OCI-LY7 (cell line): ENCODE measurements at regions not wholly inside any gene's neighbourhood (a gene's known extent, or its start where the extent isn't known, plus 50 kb on each side); places are given as distances from the start of the nearest gene placed in this dataset.

Experiments
- BruUV-seq: library from RNA; stranded (reverse); fragments of 400-500 nt; replicated peaks from 2 replicates; lab custom pipeline; 2021; lab: Mats Ljungman, UMichigan
- CTCF ChIA-PET: fragments of 300-600 bp; sonication (Branson Sonifier 250); formaldehyde crosslinking; loops from one replicate; lab custom pipeline; 2022; ENCODE audit warnings: antibody characterized with exemption; ENCODE audit not compliant: unreplicated experiment; lab: Charles Lee
- POLR2A ChIA-PET: fragments of 300-600 bp; sonication (Branson Sonifier 250); formaldehyde crosslinking; loops from one replicate; lab custom pipeline; 2022; ENCODE audit warnings: antibody characterized with exemption; lab: Charles Lee
- DNase-seq: peaks from one replicate; pipeline ENCODE4 v3.0.0-alpha.2; 2015; ENCODE audit warnings: low spot score
- H2AFZ ChIP-seq: fragments of 200-600 bp; sonication (generic), shearing (Covaris generic); 2 replicates; pipeline ENCODE4 v1.6.1; 2014; ENCODE audit warnings: mild to moderate bottlenecking, antibody characterized with exemption, low read length, moderate library complexity
- H3K27ac ChIP-seq: fragments of 200-600 bp; sonication (generic); 2 replicates; pipeline ENCODE4 v1.5.1; 2014; ENCODE audit warnings: mixed run types, low read depth, mild to moderate bottlenecking, moderate library complexity, low read length, inconsistent platforms; ENCODE audit not compliant: poor library complexity, severe bottlenecking
- H3K36me3 ChIP-seq: fragments of 200-600 bp; sonication (generic); 2 replicates; pipeline ENCODE4 v1.6.1; 2014; ENCODE audit warnings: mild to moderate bottlenecking, antibody characterized with exemption, low read length, moderate library complexity, mixed read lengths; ENCODE audit not compliant: insufficient read depth
- H3K4me1 ChIP-seq: fragments of 200-600 bp; sonication (generic); 2 replicates; pipeline ENCODE4 v1.5.1; 2014; ENCODE audit warnings: mild to moderate bottlenecking, low read length; ENCODE audit not compliant: insufficient read depth, poor library complexity, severe bottlenecking
- H3K4me2 ChIP-seq: fragments of 200-600 bp; sonication (generic); 2 replicates; pipeline ENCODE4 v1.6.1; 2014; ENCODE audit warnings: mild to moderate bottlenecking, low read length
- H3K4me3 ChIP-seq: fragments of 200-600 bp; sonication (generic); 2 replicates; pipeline ENCODE4 v1.5.1; 2014; ENCODE audit warnings: mild to moderate bottlenecking, low read depth, low read length; ENCODE audit not compliant: poor library complexity, severe bottlenecking
- H3K79me2 ChIP-seq: fragments of 200-600 bp; sonication (generic); 2 replicates; pipeline ENCODE4 v1.6.1; 2016; ENCODE audit warnings: low read depth, mild to moderate bottlenecking, low read length, moderate library complexity, mixed read lengths; ENCODE audit not compliant: insufficient read depth
- H3K9me2 ChIP-seq: fragments of 200-600 bp; sonication (generic); 2 replicates; pipeline ENCODE4 v1.6.1; 2016; ENCODE audit warnings: mild to moderate bottlenecking, low read length, mixed read lengths; ENCODE audit not compliant: insufficient read depth
- H3K9me3 ChIP-seq: fragments of 200-600 bp; sonication (generic); 2 replicates; pipeline ENCODE4 v1.6.1; 2014; ENCODE audit warnings: mild to moderate bottlenecking, mixed run types, low read length, mixed read lengths
- H4K20me1 ChIP-seq: fragments of 200-600 bp; sonication (generic); 2 replicates; pipeline ENCODE4 v1.6.1; 2014; ENCODE audit warnings: mild to moderate bottlenecking, antibody characterized with exemption, low read length, moderate library complexity, mixed read lengths; ENCODE audit not compliant: insufficient read depth
- EZH2phosphoT487 ChIP-seq: fragments of 200-600 bp; sonication (generic); IDR thresholded peaks from 2 replicates; pipeline ENCODE4 v1.6.1; 2018; ENCODE audit warnings: low read depth, borderline replicate concordance, mild to moderate bottlenecking, mixed run types, antibody characterized with exemption, low read length, moderate library complexity, mixed read lengths
- intact Hi-C: fragments of 100-400 bp; cut with micrococcal nuclease; formaldehyde crosslinking; loops from one replicate; pipeline ENCODE4 v1.10.0; 2022; ENCODE audit not compliant: unreplicated experiment
- TF ChIP-seq, protein P1 (sequence below): fragments of 200-600 bp; sonication (generic); conservative IDR thresholded peaks from 2 replicates; pipeline ENCODE4 v1.5.1; 2014; ENCODE audit warnings: mild to moderate bottlenecking, antibody characterized with exemption, low read length, moderate library complexity, mixed read lengths

DNA sequence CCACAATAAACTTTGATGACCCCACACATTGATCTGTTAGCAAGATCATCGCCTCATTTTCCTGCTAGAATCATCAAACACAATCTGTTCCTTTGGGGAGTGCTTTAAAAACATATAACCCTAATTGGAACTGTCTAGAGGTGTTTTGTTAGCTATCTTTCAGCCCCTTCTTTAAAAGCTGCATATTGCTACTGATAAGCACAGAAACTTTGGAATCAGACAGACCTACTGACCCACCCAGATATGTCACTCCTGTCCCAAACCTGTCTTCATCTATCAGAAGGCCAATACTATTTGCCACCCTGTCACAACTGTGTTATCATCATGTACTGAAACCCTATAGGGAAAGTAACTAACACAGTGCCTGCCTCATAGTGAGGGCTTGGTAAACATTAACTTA lies 172.4 kb upstream of the SASH1 start:
- Histone ChIP-seq H3K27ac (no peak overlapping the region), H3K4me1 (no peaks in the 10 kb centered on the region), H3K79me2 (no peaks in the 10 kb centered on the region), H4K20me1 (no peaks in the 10 kb centered on the region), H3K9me2 (no peaks in the 10 kb centered on the region), H3K4me3 (no peak overlapping the region), H3K9me3 (no peaks in the 10 kb centered on the region), H2AFZ (no peak overlapping the region), H3K4me2 (no peak overlapping the region), H3K36me3 (no peaks in the 10 kb centered on the region)
- intact Hi-C loops: no loop called here
- DNase-seq: no peak
- no TSS peak for BruUV-seq
- POLR2A ChIA-PET: interaction anchor here (0.6 kb wide), 1 partner anchor 67 kb away, joined by 4 read pairs; no protein-coding TSS in a partner anchor
- CTCF ChIA-PET: no interaction called here
- no peak for TF ChIP-seq EZH2phosphoT487
- TF ChIP-seq, protein P1, sequence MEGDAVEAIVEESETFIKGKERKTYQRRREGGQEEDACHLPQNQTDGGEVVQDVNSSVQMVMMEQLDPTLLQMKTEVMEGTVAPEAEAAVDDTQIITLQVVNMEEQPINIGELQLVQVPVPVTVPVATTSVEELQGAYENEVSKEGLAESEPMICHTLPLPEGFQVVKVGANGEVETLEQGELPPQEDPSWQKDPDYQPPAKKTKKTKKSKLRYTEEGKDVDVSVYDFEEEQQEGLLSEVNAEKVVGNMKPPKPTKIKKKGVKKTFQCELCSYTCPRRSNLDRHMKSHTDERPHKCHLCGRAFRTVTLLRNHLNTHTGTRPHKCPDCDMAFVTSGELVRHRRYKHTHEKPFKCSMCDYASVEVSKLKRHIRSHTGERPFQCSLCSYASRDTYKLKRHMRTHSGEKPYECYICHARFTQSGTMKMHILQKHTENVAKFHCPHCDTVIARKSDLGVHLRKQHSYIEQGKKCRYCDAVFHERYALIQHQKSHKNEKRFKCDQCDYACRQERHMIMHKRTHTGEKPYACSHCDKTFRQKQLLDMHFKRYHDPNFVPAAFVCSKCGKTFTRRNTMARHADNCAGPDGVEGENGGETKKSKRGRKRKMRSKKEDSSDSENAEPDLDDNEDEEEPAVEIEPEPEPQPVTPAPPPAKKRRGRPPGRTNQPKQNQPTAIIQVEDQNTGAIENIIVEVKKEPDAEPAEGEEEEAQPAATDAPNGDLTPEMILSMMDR: no peak

- H4K20me1 ChIP-seq: no peaks in the 10 kb centered on the region
- H3K79me2 ChIP-seq: no peaks in the 10 kb centered on the region
- ChIA-PET CTCF (no interaction called here), POLR2A (no interaction called here)
- no TSS peak for BruUV-seq
- H3K9me2 ChIP-seq: no peaks in the 10 kb centered on the region
- intact Hi-C loops: no loop called here
- DNase-seq: no peak
- TF ChIP-seq, protein P1: no peak
- TF ChIP-seq EZH2phosphoT487: no peak
- H2AFZ ChIP-seq: no peak overlapping the region
- no peaks in the 10 kb centered on the region for H3K4me1 ChIP-seq
- no peaks in the 10 kb centered on the region for H3K36me3 ChIP-seq
- H3K4me3 ChIP-seq: no peak overlapping the region
- no peak overlapping the region for H3K4me2 ChIP-seq
- no peak overlapping the region for H3K27ac ChIP-seq
- no peaks in the 10 kb centered on the region for H3K9me3 ChIP-seq
These were observed 169.1 kb upstream of the SASH1 start for GRCh38 chr6:148173548-148173947.

DNA sequence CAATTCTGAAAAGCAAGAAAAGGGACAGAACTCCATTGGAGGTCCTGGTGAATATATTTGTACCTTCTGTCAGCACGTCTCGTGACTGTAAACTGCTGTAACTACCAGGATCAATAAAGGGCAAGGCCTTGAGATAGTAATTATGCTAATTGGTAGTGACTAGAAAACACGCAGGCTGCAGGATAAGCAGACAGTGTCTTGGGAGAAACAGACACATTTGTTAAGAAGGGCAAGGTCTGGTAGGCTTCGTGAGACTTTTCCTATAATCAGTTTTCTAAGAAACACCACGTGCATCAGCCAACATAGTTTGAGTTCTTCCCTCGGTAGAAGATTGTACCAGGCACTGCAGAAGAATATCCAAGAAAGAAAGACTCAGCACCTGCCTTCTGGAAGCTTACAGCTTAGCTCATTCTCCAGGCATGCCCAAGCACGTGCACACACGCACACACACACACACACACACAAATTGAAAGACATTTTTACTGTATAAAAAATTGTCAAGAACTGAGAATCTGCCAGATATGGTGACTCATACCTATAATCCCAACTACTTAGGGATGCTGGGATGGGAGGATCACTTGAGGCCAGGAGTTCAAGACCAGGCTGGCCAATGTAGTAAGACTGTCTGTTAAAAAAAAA lies 167.0 kb upstream of the SASH1 start:
- Histone ChIP-seq H3K4me3 (no peak overlapping the region), H3K4me2 (no peak overlapping the region), H3K9me2 (no peaks in the 10 kb centered on the region), H2AFZ (no peak overlapping the region), H3K27ac (no peak overlapping the region), H3K9me3 (no peaks in the 10 kb centered on the region), H3K79me2 (no peaks in the 10 kb centered on the region), H4K20me1 (no peaks in the 10 kb centered on the region), H3K4me1 (no peaks in the 10 kb centered on the region), H3K36me3 (no peaks in the 10 kb centered on the region)
- intact Hi-C loops: loop anchor here (2.0 kb wide), 2 partner anchors 289 to 353 kb away; no protein-coding TSS in a partner anchor
- ChIA-PET POLR2A (interaction anchor here (1.1 kb wide), 1 partner anchor 81 kb away, joined by 3 read pairs; no protein-coding TSS in a partner anchor), CTCF (no interaction called here)
- BruUV-seq: no TSS peak
- TF ChIP-seq, protein P1: no peak
- TF ChIP-seq EZH2phosphoT487: no peak
- no peak for DNase-seq
